ENCODE measurements at regions not wholly inside any gene's neighbourhood (a gene's known extent, or its start where the extent isn't known, plus 50 kb on each side); places are given as distances from the start of the nearest gene placed in this dataset.
A peak's percentile ranks its signal among the peaks of the same experiment; 100 is the strongest.

GRCh38 chr21:28310171-28310685 lies 682.4 kb downstream of the LTN1 start:
- DNase-seq, result peak in 2 of 3 donors; percentile 10 to 18
- Histone ChIP-seq H3K9me3 (ENCODE audit: control insufficient read depth in 4 of 4, insufficient read depth in 3 of 4, low read length in 3 of 4) (peaks cover 0 to 3% (median 1%) of the 10 kb centered on the region in 4 donors), H3K27me3 (ENCODE audit: control insufficient read depth in 3 of 3, insufficient read depth in 3 of 3, low read length in 2 of 3) (no peaks in the 10 kb centered on the region), H3K36me3 (ENCODE audit: control insufficient read depth in 4 of 4, insufficient read depth in 4 of 4, low read length in 4 of 4) (no peaks in the 10 kb centered on the region), H3K27ac (ENCODE audit: low read depth in 1 of 2, low read length in 1 of 2) (no peak overlapping the region), H3K4me1 (ENCODE audit: control insufficient read depth in 5 of 5, insufficient read depth in 5 of 5, low read length in 5 of 5) (peaks cover 0 to 6% (median 0%) of the 10 kb centered on the region in 5 donors), H3K9ac (ENCODE audit: insufficient read depth in 1 of 2, low read length in 2 of 2) (no peak overlapping the region), H3K4me3 (no peak overlapping the region)
- TF ChIP-seq CTCF (IDR thresholded peaks at IDR 0.05; ENCODE audit: control extremely low read depth, extremely low read depth), result no peak
- 62 to 75% methylated on average over 5 of the region's 5 CpGs for WGBS, 2 donors
- ATAC-seq (ENCODE audit: insufficient read depth, low FRiP score), result no peak

- Histone ChIP-seq H3K4me1 (ENCODE audit: control insufficient read depth in 5 of 5, insufficient read depth in 5 of 5, low read length in 5 of 5) (peaks cover 0 to 6% (median 0%) of the 10 kb centered on the region in 5 donors), H3K9ac (ENCODE audit: insufficient read depth in 1 of 2, low read length in 2 of 2) (no peak overlapping the region), H3K36me3 (ENCODE audit: control insufficient read depth in 4 of 4, insufficient read depth in 4 of 4, low read length in 4 of 4) (no peaks in the 10 kb centered on the region), H3K27me3 (ENCODE audit: control insufficient read depth in 3 of 3, insufficient read depth in 3 of 3, low read length in 2 of 3) (no peaks in the 10 kb centered on the region), H3K9me3 (ENCODE audit: control insufficient read depth in 4 of 4, insufficient read depth in 3 of 4, low read length in 3 of 4) (peaks cover 0 to 5% (median 1%) of the 10 kb centered on the region in 4 donors), H3K27ac (ENCODE audit: low read depth in 1 of 2, low read length in 1 of 2) (no peak overlapping the region), H3K4me3 (no peak overlapping the region)
- 68 to 94% methylated on average over 2 of the region's 2 CpGs for whole genome bisulfite sequencing, 2 donors
- TF ChIP-seq CTCF (IDR thresholded peaks at IDR 0.05; ENCODE audit: control extremely low read depth, extremely low read depth), result no peak
- ATAC-seq (ENCODE audit: insufficient read depth, low FRiP score), result no peak
- DNase-seq, result no peak
Observed at GRCh38 chr21:28309596-28309995, 683.1 kb downstream of the LTN1 start.

- Histone ChIP-seq H3K36me3 (ENCODE audit: control insufficient read depth in 4 of 4, insufficient read depth in 4 of 4, low read length in 4 of 4) (no peaks in the 10 kb centered on the region), H3K4me3 (no peak overlapping the region), H3K9ac (ENCODE audit: insufficient read depth in 1 of 2, low read length in 2 of 2) (no peak overlapping the region), H3K27ac (ENCODE audit: low read depth in 1 of 2, low read length in 1 of 2) (no peak overlapping the region), H3K27me3 (ENCODE audit: control insufficient read depth in 3 of 3, insufficient read depth in 3 of 3, low read length in 2 of 3) (no peaks in the 10 kb centered on the region), H3K9me3 (ENCODE audit: control insufficient read depth in 4 of 4, insufficient read depth in 3 of 4, low read length in 3 of 4) (peaks cover 0 to 5% (median 1%) of the 10 kb centered on the region in 4 donors), H3K4me1 (ENCODE audit: control insufficient read depth in 5 of 5, insufficient read depth in 5 of 5, low read length in 5 of 5) (peaks cover 0 to 6% (median 0%) of the 10 kb centered on the region in 5 donors)
- WGBS, 2 donors, result 82 to 91% methylated on average over 1 of the region's 1 CpG
- TF ChIP-seq CTCF (IDR thresholded peaks at IDR 0.05; ENCODE audit: control extremely low read depth, extremely low read depth), result no peak
- DNase-seq (no peak), ATAC-seq (ENCODE audit: insufficient read depth, low FRiP score) (no peak)
Observed at GRCh38 chr21:28308516-28308915, 684.2 kb downstream of the LTN1 start.

GRCh38 chr21:28299946-28300345 lies 692.7 kb downstream of the LTN1 start:
- H3K4me1 ChIP-seq (ENCODE audit: control insufficient read depth in 5 of 5, insufficient read depth in 5 of 5, low read length in 5 of 5), result no peaks in the 10 kb centered on the region
- no peak overlapping the region for H3K9ac ChIP-seq (ENCODE audit: insufficient read depth in 1 of 2, low read length in 2 of 2)
- peaks cover 0 to 4% (median 0%) of the 10 kb centered on the region in 4 donors for H3K9me3 ChIP-seq (ENCODE audit: control insufficient read depth in 4 of 4, insufficient read depth in 3 of 4, low read length in 3 of 4)
- no peak overlapping the region for H3K4me3 ChIP-seq
- H3K27me3 ChIP-seq (ENCODE audit: control insufficient read depth in 3 of 3, insufficient read depth in 3 of 3, low read length in 2 of 3), result no peaks in the 10 kb centered on the region
- H3K36me3 ChIP-seq (ENCODE audit: control insufficient read depth in 4 of 4, insufficient read depth in 4 of 4, low read length in 4 of 4), result no peaks in the 10 kb centered on the region
- DNase-seq (no peak), ATAC-seq (ENCODE audit: insufficient read depth, low FRiP score) (no peak)
- no peak overlapping the region for H3K27ac ChIP-seq (ENCODE audit: low read depth in 1 of 2, low read length in 1 of 2)
- no peak for TF ChIP-seq CTCF (IDR thresholded peaks at IDR 0.05; ENCODE audit: control extremely low read depth, extremely low read depth)

Measured in lung (tissue), 11 donors.